HG03175 (cell line): ENCODE measurements at regions not wholly inside any gene's neighbourhood (a gene's known extent, or its start where the extent isn't known, plus 50 kb on each side); places are given as distances from the start of the nearest gene placed in this dataset.

Source experiments
- ATAC-seq: cut with Tn5 transposase; IDR thresholded peaks from one replicate; pipeline ENCODE4 v1.9.1; 2021; ENCODE audit warnings: mild to moderate bottlenecking, moderate library complexity; ENCODE audit not compliant: unreplicated experiment

- ATAC-seq = no peak
These were observed 498.3 kb downstream of the BUD13 start for GRCh38 chr11:116274521-116274920.

DNA sequence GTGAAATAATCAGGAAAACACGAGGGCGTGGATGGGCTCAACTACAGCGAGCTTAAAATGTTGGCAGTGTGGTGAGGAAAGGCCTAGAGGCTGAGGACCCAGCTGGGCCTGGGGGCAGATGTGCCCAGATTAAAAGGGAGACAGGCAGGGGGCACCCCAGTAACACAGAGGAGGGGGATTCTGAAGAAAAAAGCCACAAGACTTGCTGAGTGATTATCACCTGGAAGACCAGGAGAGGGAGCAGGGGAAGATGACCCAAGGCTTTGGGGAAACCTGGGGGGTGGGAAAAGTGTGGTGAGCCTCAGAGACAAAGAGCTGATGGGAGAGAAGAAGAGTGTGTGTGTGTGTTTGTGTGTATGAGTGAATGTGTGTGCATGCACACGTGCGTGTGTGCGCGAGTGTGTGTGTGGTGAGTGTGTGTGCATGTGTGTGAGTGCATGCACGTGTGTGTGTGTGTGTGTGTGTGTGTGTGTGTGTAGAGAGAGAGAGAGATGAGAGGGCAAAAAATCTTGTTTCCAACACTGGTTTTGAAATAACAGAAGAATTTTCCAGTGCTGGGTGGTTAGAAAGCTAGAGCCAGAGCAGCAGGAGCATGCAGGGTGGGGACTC, 500.5 kb downstream of the BUD13 start:
- no peak for ATAC-seq

GRCh38 chr11:116271479-116271878, 501.3 kb downstream of the BUD13 start:
- no peak for ATAC-seq

DNA sequence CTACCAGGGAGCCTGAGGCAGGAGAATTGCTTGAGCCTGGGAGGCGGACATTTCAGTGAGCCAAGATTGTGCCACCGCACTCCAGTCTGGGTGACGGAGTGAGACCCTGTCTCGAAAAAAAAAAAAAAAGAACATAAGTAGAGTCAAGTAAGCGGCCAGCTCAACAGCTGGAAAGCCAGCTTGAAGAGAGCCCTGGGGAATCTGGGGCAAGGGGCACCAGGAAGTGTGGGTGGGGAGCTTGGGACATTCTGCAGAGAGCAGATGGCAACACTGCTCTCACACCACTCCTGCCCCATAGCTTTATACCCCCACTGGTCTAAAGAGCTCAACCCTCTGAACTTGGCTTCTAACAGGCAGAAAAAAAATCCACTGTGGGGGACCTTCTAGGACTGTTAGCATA, 505.6 kb downstream of the BUD13 start:
- ATAC-seq = no peak

GRCh38 chr11:116263770-116264169, 509.0 kb downstream of the BUD13 start:
- ATAC-seq = no peak

DNA sequence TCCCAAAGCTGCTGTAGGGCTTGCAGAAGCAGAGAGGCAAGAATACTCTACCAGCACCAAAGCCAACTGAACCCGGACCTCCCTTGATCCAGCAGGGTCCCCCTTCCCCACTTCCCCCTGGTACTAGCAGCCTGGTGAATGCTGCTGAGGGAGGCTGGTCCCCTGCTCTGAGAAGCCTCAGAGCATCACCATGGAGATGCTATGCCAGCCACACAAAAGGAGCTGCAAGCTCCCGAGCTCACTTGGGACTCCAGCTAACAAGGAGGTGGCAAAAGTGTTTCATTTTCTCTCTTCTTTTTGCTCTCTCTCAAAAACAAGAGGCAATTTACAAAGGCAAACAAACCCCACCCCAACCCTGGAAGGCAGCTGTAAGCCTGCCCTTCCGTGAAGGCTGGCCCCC, 509.8 kb downstream of the BUD13 start:
- no peak for ATAC-seq

DNA sequence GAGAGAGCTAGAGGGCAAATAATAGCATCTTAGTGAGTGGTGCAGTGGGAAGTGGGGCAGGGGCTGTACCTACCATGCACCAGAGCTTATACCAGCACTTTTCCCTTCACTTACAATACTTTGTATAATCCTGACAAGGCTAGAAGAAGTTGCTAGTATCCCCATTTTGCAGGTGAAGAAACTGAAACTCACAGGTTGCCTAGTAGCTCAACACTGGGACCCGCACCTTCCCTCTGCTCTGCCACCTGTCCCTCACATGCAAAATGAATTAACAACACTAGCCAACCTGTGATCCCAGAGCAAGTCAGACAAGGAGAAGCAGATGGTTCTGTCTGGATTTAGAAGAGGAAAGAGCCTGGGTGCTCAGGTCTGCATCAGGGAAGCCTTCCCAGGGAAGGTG, 510.4 kb downstream of the BUD13 start:
- no peak for ATAC-seq

DNA sequence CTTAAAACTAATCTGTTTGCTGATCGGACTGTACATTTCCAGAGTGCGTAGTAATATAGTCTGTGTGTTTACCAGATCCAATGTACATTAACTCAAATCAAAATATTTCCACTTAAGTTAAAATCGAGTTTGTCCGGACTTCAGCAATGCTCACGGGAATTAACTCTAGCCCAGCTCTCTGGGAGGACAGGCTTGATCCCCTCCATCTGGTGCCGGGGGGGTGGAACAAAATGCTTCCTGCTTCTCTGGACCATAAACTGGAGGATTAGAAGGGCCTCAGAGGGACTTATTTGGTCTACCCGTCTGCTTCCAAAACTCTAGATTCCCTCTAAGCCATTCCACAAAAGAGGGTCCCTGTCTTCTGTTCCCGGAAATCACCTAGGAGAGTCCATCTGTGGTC, 511.2 kb downstream of the BUD13 start:
- no peak for ATAC-seq

- ATAC-seq = no peak
These were observed 514.0 kb downstream of the BUD13 start for GRCh38 chr11:116258821-116259220.

DNA sequence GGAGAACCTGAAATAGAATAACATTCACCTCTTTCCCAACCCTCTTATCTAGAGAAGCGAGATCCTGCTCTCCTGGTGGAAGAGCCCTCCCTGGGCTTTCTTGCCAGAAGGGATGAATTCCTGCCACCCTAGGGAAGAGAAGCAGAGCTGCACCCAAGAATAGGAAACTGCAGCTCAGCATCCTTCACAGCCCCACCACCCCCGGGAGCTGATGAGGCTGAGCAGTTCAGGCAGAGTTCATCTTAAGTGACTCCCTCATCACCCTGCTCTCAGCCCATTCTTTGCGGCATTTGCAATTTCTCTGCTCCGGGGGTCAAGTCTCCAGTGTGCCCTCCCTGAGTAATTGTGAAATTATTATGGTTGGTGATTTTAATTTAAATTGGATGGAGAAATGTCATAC, 514.9 kb downstream of the BUD13 start:
- ATAC-seq = no peak

DNA sequence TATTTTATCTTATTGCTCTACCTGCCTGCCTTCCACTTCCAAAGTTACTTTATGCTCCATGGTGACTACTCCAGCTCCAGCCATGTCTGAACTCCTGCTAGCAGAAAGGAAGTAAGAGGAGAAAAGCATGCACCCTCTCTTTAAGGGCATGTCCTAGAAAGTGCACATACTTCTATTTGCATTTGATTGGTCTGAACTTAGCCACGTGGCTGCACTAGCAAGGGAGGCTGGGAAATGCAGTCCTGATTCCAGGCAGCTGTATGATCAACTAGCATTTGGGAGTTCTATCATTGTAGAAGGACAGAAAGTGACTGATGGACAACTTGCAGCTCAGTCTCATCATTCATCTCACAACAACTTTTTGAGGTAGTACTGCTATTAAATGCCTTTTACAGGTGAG, 515.7 kb downstream of the BUD13 start:
- no peak for ATAC-seq

DNA sequence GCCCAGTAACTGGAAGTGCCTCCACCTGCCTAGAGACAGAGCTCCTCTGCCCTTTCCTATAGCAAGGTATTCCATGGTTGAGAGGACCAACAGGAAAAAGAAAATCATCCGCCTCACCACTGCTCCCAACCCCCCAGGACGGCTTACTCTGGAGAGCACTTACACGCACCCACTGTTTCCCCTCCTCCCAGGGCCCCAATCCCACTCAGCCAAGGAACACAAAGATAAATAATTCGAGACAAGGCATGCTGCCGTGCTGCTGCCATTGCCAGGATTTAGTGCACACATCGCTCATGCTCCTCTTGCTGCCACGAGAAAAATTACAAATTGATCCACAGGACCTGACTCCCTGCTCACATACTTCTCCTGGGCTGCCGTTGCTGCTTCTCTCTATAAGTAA, 516.6 kb downstream of the BUD13 start:
- no peak for ATAC-seq

GRCh38 chr11:116255321-116255953, 517.4 kb downstream of the BUD13 start:
- ATAC-seq = no peak

GRCh38 chr11:116250155-116250554, 522.6 kb downstream of the BUD13 start:
- ATAC-seq = no peak

DNA sequence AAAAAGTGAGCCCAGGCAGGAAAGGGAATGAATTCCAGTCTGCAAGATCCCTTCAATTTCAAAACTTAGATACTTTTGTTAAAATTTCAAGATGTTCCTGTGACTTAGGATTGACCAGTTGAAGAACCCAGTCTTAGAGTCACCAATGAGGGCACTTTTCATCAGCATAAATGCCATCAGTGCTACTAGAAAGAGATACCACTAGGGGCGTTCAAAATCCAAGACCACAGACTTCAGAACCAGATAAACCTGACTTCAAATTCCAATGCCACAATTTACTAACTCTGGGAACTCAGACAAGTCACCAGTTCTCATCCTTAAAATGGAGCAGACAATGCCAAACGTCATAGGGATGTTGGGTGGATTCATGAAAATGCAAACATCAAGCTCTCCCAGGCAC, 523.2 kb downstream of the BUD13 start:
- no peak for ATAC-seq

GRCh38 chr11:116244889-116245288, 527.9 kb downstream of the BUD13 start:
- ATAC-seq = no peak

- ATAC-seq = no peak
These were observed 528.3 kb downstream of the BUD13 start for GRCh38 chr11:116244439-116244838.

- no peak for ATAC-seq
These were observed 528.8 kb downstream of the BUD13 start for GRCh38 chr11:116243991-116244390.

DNA sequence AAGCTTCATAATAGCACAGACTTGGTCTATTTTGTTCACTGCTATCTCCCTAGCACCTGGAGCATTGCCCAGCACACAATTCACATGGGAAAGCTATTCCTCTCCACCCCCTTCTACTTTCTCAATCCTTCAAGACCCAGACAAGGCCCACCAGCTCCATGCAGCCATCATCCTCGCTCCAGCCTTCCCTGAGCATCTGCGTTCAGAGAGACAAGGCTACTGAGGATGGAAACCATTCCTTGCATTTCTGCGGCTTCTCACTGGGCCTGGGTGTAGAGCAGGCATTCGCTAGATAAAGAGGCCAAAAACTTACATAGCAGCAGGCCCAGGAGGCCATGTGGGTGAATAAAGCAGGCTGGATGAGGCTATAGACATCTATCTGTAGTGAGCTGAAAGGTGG, 530.8 kb downstream of the BUD13 start:
- ATAC-seq = no peak

DNA sequence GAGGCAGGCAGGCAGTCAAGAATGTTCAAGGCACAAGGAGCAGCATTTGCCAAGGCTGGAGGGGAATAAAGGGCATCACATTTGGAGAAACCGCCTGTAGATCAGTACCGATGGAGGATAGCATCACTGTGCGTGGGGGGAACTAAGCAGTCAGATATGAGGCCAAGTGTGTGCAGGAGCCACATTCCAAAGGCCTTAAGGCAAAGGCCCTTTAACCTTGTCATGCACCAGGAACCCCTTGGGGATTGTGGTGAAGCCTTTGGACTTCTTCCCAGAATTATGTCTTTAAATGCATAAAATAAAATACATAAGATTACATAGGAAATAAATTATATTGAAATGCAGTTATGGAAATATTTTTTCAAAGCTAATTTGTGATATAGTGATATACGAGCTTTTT, 532.1 kb downstream of the BUD13 start:
- no peak for ATAC-seq

DNA sequence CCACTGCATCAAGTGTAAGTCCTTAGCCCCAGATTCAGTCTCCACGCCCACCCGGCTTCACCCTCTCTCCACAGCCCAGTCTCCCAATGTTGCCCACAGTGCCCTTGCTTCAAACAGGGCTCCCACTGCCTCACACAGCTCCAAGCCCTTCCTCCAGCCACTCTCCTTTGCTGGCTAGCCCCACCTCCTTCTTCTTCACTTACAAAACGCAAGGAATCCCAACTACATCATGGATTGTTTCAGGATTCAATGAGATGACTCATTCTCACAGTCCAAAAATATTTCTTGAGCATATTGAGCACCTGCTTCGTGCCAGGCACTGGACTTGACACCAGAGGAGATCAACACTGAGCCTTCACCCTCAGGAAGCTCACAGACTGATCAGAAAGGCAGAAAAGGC, 533.5 kb downstream of the BUD13 start:
- no peak for ATAC-seq

GRCh38 chr11:116234989-116235568, 537.7 kb downstream of the BUD13 start:
- ATAC-seq = no peak

- no peak for ATAC-seq
These were observed 539.2 kb downstream of the BUD13 start for GRCh38 chr11:116233561-116233960.
